ENCODE measurements at regions not wholly inside any gene's neighbourhood (a gene's known extent, or its start where the extent isn't known, plus 50 kb on each side); places are given as distances from the start of the nearest gene placed in this dataset.

DNA sequence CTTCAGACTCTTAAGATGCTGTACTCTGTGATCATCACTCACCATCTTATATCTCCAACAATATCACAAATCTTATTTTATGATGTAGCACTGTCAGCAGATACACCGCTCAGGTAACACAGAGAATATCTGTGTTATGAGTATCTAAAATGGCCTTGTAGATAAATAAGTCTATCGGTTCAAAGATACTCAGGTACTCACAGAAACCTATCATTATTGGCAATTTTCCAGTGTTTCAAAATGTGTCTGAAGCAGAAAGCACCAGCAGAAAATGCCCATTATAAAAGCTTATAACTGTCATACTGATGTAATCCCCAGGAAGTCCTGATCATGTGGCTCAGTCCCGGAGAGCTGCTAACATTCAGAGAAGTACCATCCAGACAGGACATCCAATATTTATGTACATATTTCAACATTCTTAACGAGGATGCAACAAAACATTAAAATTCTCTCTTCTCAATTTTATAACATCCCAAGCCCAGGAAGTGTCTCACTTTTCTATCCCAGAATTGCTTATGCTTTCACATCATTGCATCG, 190.7 kb upstream of the LMNTD1 start:
- TF ChIP-seq, protein P1, sequence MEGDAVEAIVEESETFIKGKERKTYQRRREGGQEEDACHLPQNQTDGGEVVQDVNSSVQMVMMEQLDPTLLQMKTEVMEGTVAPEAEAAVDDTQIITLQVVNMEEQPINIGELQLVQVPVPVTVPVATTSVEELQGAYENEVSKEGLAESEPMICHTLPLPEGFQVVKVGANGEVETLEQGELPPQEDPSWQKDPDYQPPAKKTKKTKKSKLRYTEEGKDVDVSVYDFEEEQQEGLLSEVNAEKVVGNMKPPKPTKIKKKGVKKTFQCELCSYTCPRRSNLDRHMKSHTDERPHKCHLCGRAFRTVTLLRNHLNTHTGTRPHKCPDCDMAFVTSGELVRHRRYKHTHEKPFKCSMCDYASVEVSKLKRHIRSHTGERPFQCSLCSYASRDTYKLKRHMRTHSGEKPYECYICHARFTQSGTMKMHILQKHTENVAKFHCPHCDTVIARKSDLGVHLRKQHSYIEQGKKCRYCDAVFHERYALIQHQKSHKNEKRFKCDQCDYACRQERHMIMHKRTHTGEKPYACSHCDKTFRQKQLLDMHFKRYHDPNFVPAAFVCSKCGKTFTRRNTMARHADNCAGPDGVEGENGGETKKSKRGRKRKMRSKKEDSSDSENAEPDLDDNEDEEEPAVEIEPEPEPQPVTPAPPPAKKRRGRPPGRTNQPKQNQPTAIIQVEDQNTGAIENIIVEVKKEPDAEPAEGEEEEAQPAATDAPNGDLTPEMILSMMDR (IDR thresholded peaks at IDR 0.05) = no peak
- TF ChIP-seq, protein P2, sequence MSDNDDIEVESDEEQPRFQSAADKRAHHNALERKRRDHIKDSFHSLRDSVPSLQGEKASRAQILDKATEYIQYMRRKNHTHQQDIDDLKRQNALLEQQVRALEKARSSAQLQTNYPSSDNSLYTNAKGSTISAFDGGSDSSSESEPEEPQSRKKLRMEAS (CRISPR knock-in tag; IDR thresholded peaks at IDR 0.05) = no peak
- TF ChIP-seq SP1 (CRISPR knock-in tag; conservative IDR thresholded peaks at IDR 0.05) (no peak), ATF1 (CRISPR knock-in tag; IDR thresholded peaks at IDR 0.05) (no peak)
- TF ChIP-seq, protein P3, sequence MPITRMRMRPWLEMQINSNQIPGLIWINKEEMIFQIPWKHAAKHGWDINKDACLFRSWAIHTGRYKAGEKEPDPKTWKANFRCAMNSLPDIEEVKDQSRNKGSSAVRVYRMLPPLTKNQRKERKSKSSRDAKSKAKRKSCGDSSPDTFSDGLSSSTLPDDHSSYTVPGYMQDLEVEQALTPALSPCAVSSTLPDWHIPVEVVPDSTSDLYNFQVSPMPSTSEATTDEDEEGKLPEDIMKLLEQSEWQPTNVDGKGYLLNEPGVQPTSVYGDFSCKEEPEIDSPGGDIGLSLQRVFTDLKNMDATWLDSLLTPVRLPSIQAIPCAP (CRISPR knock-in tag; IDR thresholded peaks at IDR 0.05) = no peak
